ENCODE measurements at regions not wholly inside any gene's neighbourhood (a gene's known extent, or its start where the extent isn't known, plus 50 kb on each side); places are given as distances from the start of the nearest gene placed in this dataset.

GRCh38 chr4:32394255-32394654 lies 1674.1 kb downstream of the PCDH7 start:
- H3K9me3 ChIP-seq: no peaks in the 10 kb centered on the region

GRCh38 chr4:32396507-32397070 lies 1676.4 kb downstream of the PCDH7 start:
- no peak for DNase-seq (ENCODE audit: low spot score in 2 of 2)
- no peak overlapping the region for H3K27ac ChIP-seq
- no peaks in the 10 kb centered on the region for H3K36me3 ChIP-seq
- no peaks in the 10 kb centered on the region for H3K9me3 ChIP-seq
- no peak overlapping the region for H3K4me3 ChIP-seq
- H3K27me3 ChIP-seq: no peaks in the 10 kb centered on the region
- TF ChIP-seq POLR2AphosphoS5 (IDR thresholded peaks at IDR 0.05) (no peak), POLR2A (IDR thresholded peaks at IDR 0.05) (no peak), CTCF (IDR thresholded peaks at IDR 0.05) (no peak)
- no peaks in the 10 kb centered on the region for H3K4me1 ChIP-seq
- intact Hi-C loops (cut with DNase I; ENCODE audit: low total_unique reads): no loop called here

More at GRCh38 chr4:32394255-32394654, 1674.1 kb downstream of the PCDH7 start:
- Histone ChIP-seq H3K4me3 (no peak overlapping the region), H3K27ac (no peak overlapping the region), H3K4me1 (no peaks in the 10 kb centered on the region), H3K27me3 (no peaks in the 10 kb centered on the region), H3K36me3 (no peaks in the 10 kb centered on the region)
- no peak for DNase-seq (ENCODE audit: low spot score in 2 of 2)
- intact Hi-C loops (cut with DNase I; ENCODE audit: low total_unique reads): no loop called here
- no peak for TF ChIP-seq POLR2A (IDR thresholded peaks at IDR 0.05)
- TF ChIP-seq CTCF (IDR thresholded peaks at IDR 0.05): no peak
- no peak for TF ChIP-seq POLR2AphosphoS5 (IDR thresholded peaks at IDR 0.05)

GRCh38 chr4:32400870-32401269 lies 1680.7 kb downstream of the PCDH7 start:
- no peak for DNase-seq (ENCODE audit: low spot score in 2 of 2)
- Histone ChIP-seq H3K4me1 (no peaks in the 10 kb centered on the region), H3K27ac (no peak overlapping the region), H3K27me3 (no peaks in the 10 kb centered on the region), H3K9me3 (no peaks in the 10 kb centered on the region), H3K36me3 (no peaks in the 10 kb centered on the region), H3K4me3 (no peak overlapping the region)
- intact Hi-C loops (cut with DNase I; ENCODE audit: low total_unique reads): no loop called here
- TF ChIP-seq CTCF (IDR thresholded peaks at IDR 0.05): no peak
- TF ChIP-seq POLR2A (IDR thresholded peaks at IDR 0.05): no peak
- TF ChIP-seq POLR2AphosphoS5 (IDR thresholded peaks at IDR 0.05): no peak

GRCh38 chr4:32417113-32417704 lies 1697.0 kb downstream of the PCDH7 start:
- H3K4me3 ChIP-seq: no peak overlapping the region
- H3K27ac ChIP-seq: no peak overlapping the region
- no peak for DNase-seq (ENCODE audit: low spot score in 2 of 2)
- no peaks in the 10 kb centered on the region for H3K27me3 ChIP-seq
- H3K36me3 ChIP-seq: no peaks in the 10 kb centered on the region
- intact Hi-C loops (cut with DNase I; ENCODE audit: low total_unique reads): no loop called here
- no peaks in the 10 kb centered on the region for H3K4me1 ChIP-seq
- TF ChIP-seq POLR2AphosphoS5 (IDR thresholded peaks at IDR 0.05) (no peak), POLR2A (IDR thresholded peaks at IDR 0.05) (no peak)
- peaks cover 0 to 3% of the 10 kb centered on the region in 2 donors for H3K9me3 ChIP-seq

GRCh38 chr4:32423267-32423666 lies 1703.1 kb downstream of the PCDH7 start:
- intact Hi-C loops (cut with DNase I; ENCODE audit: low total_unique reads): no loop called here
- H3K36me3 ChIP-seq: no peaks in the 10 kb centered on the region
- H3K9me3 ChIP-seq: peaks cover 0 to 19% of the 10 kb centered on the region in 2 donors
- H3K4me3 ChIP-seq: no peak overlapping the region
- H3K27ac ChIP-seq: no peak overlapping the region
- TF ChIP-seq CTCF (IDR thresholded peaks at IDR 0.05) (no peak), POLR2A (IDR thresholded peaks at IDR 0.05) (no peak), POLR2AphosphoS5 (IDR thresholded peaks at IDR 0.05) (no peak)
- no peaks in the 10 kb centered on the region for H3K27me3 ChIP-seq
- no peaks in the 10 kb centered on the region for H3K4me1 ChIP-seq
- no peak for DNase-seq (ENCODE audit: low spot score in 2 of 2)
